ENCODE measurements at regions not wholly inside any gene's neighbourhood (a gene's known extent, or its start where the extent isn't known, plus 50 kb on each side); places are given as distances from the start of the nearest gene placed in this dataset.

GRCh38 chr4:112896609-112897190 is 152.8 kb upstream of the ANK2 start:
- no peak for DNase-seq

GRCh38 chr4:112897543-112897942 is 151.9 kb upstream of the ANK2 start:
- DNase-seq, result no peak

- DNase-seq, result no peak
These were observed 150.9 kb upstream of the ANK2 start for GRCh38 chr4:112898357-112899141.

- DNase-seq, result no peak
These were observed 149.0 kb upstream of the ANK2 start for GRCh38 chr4:112900416-112900815.

- no peak for DNase-seq
These were observed 147.5 kb upstream of the ANK2 start for GRCh38 chr4:112901962-112902411.

- DNase-seq, result no peak
These were observed 143.7 kb upstream of the ANK2 start for GRCh38 chr4:112905728-112906127.

- DNase-seq, result no peak
These were observed 140.9 kb upstream of the ANK2 start for GRCh38 chr4:112908511-112908910.

GRCh38 chr4:112910109-112910736 is 139.2 kb upstream of the ANK2 start:
- DNase-seq, result no peak

- DNase-seq, result no peak
These were observed 132.6 kb upstream of the ANK2 start for GRCh38 chr4:112916868-112917267.

GRCh38 chr4:112923516-112923915 is 125.9 kb upstream of the ANK2 start:
- DNase-seq, result no peak

GRCh38 chr4:112926819-112927218 is 122.6 kb upstream of the ANK2 start:
- no peak for DNase-seq

- no peak for DNase-seq
These were observed 121.9 kb upstream of the ANK2 start for GRCh38 chr4:112927544-112927943.

GRCh38 chr4:112931001-112931400 is 118.5 kb upstream of the ANK2 start:
- DNase-seq, result no peak

- no peak for DNase-seq
These were observed 115.7 kb upstream of the ANK2 start for GRCh38 chr4:112933790-112934189.

- no peak for DNase-seq
These were observed 110.9 kb upstream of the ANK2 start for GRCh38 chr4:112938461-112939058.

GRCh38 chr4:112939901-112940300 is 109.6 kb upstream of the ANK2 start:
- no peak for DNase-seq

- no peak for DNase-seq
These were observed 109.1 kb upstream of the ANK2 start for GRCh38 chr4:112940336-112940735.

- DNase-seq, result no peak
These were observed 107.4 kb upstream of the ANK2 start for GRCh38 chr4:112942077-112942476.

GRCh38 chr4:112942997-112943396 is 106.5 kb upstream of the ANK2 start:
- no peak for DNase-seq

- no peak for DNase-seq
These were observed 105.4 kb upstream of the ANK2 start for GRCh38 chr4:112944006-112944405.

- no peak for DNase-seq
These were observed 103.3 kb upstream of the ANK2 start for GRCh38 chr4:112946127-112946526.

GRCh38 chr4:112947616-112948015 is 101.8 kb upstream of the ANK2 start:
- DNase-seq, result no peak
